IMR-90 (cell line): ENCODE measurements at regions not wholly inside any gene's neighbourhood (a gene's known extent, or its start where the extent isn't known, plus 50 kb on each side); places are given as distances from the start of the nearest gene placed in this dataset.

Experiments
- ATAC-seq: fragments of 200-7000 bp; cut with Tn5 transposase; 2 replicates; pipeline ENCODE4 v1.9.1; 2020; ENCODE audit warnings: low read depth, mild to moderate bottlenecking, moderate library complexity
- BruUV-seq: library from RNA; stranded (reverse); fragments of 400-500 nt; replicated peaks from 2 replicates; lab custom pipeline; 2021; lab: Mats Ljungman, UMichigan
- CTCF ChIA-PET: fragments of 300-600 bp; formaldehyde crosslinking; extraction: SDS; loops from one replicate; lab custom pipeline; 2021; ENCODE audit warnings: antibody characterized with exemption; lab: Yijun Ruan, JAX
- POLR2A ChIA-PET: fragments of 300-600 bp; sonication (Branson Sonifier 250); formaldehyde crosslinking; loops from one replicate; lab custom pipeline; 2022; ENCODE audit warnings: antibody characterized with exemption; ENCODE audit not compliant: unreplicated experiment; lab: Charles Lee
- DNase-seq: peaks from one replicate; pipeline ENCODE4 v3.0.0; 2013
- H2AFZ ChIP-seq: replicated peaks from 2 replicates; pipeline ENCODE3; 2013; ENCODE audit warnings: low read length, mild to moderate bottlenecking; ENCODE audit not compliant: poor library complexity
- H2AK5ac ChIP-seq: 2 replicates; pipeline ENCODE4 v1.6.1; 2013; ENCODE audit warnings: low read depth, low read length, inconsistent platforms
- H2AK9ac ChIP-seq: replicated peaks from 2 replicates; pipeline ENCODE3; 2013; ENCODE audit warnings: mild to moderate bottlenecking, low read depth, low read length, moderate library complexity; ENCODE audit not compliant: poor library complexity
- H2BK120ac ChIP-seq: 2 replicates; pipeline ENCODE4 v1.6.1; 2013; ENCODE audit warnings: low read depth, low read length, inconsistent platforms
- H2BK15ac ChIP-seq: 3 replicates; pipeline ENCODE4 v1.6.1; 2013; ENCODE audit warnings: low read depth, low read length, inconsistent platforms
- H2BK20ac ChIP-seq: 2 replicates; pipeline ENCODE4 v1.6.1; 2013; ENCODE audit warnings: low read depth, mild to moderate bottlenecking, inconsistent platforms, low read length, moderate library complexity
- H2BK5ac ChIP-seq: 2 replicates; pipeline ENCODE4 v1.6.1; 2013; ENCODE audit warnings: mild to moderate bottlenecking, low read depth, low read length, inconsistent platforms; ENCODE audit not compliant: poor library complexity, severe bottlenecking
- H3K14ac ChIP-seq: replicated peaks from 2 replicates; pipeline ENCODE4 v1.6.1; 2013; ENCODE audit warnings: low read depth, low read length, inconsistent platforms
- H3K18ac ChIP-seq: 2 replicates; pipeline ENCODE4 v1.6.1; 2013; ENCODE audit warnings: low read depth, low read length, control low read depth
- H3K23ac ChIP-seq: 2 replicates; pipeline ENCODE4 v1.6.1; 2013; ENCODE audit warnings: low read depth, low read length, inconsistent platforms
- H3K27ac ChIP-seq: 2 replicates; pipeline ENCODE4 v1.5.1; 2013; ENCODE audit warnings: mild to moderate bottlenecking, control low read depth, low read length; ENCODE audit not compliant: insufficient read depth
- H3K27me3 ChIP-seq: 2 replicates; pipeline ENCODE4 v1.6.1; 2013; ENCODE audit warnings: low read length; ENCODE audit not compliant: control insufficient read depth, insufficient read depth
- H3K36me3 ChIP-seq: 2 replicates; pipeline ENCODE4 v1.6.1; 2013; ENCODE audit warnings: low read length, mixed read lengths; ENCODE audit not compliant: control insufficient read depth, insufficient read depth
- H3K4ac ChIP-seq: 2 replicates; pipeline ENCODE4 v1.6.1; 2013; ENCODE audit warnings: low read depth, low read length, inconsistent platforms
- H3K4me1 ChIP-seq: 2 replicates; pipeline ENCODE4 v1.6.1; 2013; ENCODE audit warnings: low read length, mixed read lengths; ENCODE audit not compliant: control insufficient read depth, insufficient read depth
- H3K4me2 ChIP-seq: 2 replicates; pipeline ENCODE4 v1.6.1; 2013; ENCODE audit warnings: low read depth, mild to moderate bottlenecking, control low read depth, low read length, moderate library complexity
- H3K4me3 ChIP-seq: 2 replicates; pipeline ENCODE4 v1.5.1; 2013; ENCODE audit warnings: low read depth, mild to moderate bottlenecking, control low read depth, low read length, moderate library complexity; ENCODE audit not compliant: insufficient read depth
- H3K56ac ChIP-seq: 2 replicates; pipeline ENCODE4 v1.6.1; 2013; ENCODE audit warnings: low read length, inconsistent platforms; ENCODE audit not compliant: insufficient read depth; ENCODE audit errors: extremely low read depth
- H3K79me1 ChIP-seq, 2 experiments: 2 replicates each; pipeline ENCODE4 v1.6.1; 2013; ENCODE audit warnings: low read length in 2 of 2, inconsistent platforms in 1 of 2, low read depth in 1 of 2
- H3K9ac ChIP-seq: 2 replicates; pipeline ENCODE4 v1.6.1; 2013; ENCODE audit warnings: low read depth, low read length, control low read depth
- H3K9me1 ChIP-seq: 2 replicates; pipeline ENCODE4 v1.6.1; 2013; ENCODE audit warnings: low read length, inconsistent platforms; ENCODE audit not compliant: insufficient read depth
- H3K9me3 ChIP-seq: 2 replicates; pipeline ENCODE4 v1.6.1; 2013; ENCODE audit warnings: low read length; ENCODE audit not compliant: control insufficient read depth, insufficient read depth
- H4K20me1 ChIP-seq: 2 replicates; pipeline ENCODE4 v1.6.1; 2013; ENCODE audit warnings: low read length, inconsistent platforms; ENCODE audit not compliant: insufficient read depth
- H4K5ac ChIP-seq: 2 replicates; pipeline ENCODE4 v1.6.1; 2013; ENCODE audit warnings: mild to moderate bottlenecking, low read depth, low read length, control low read depth
- H4K8ac ChIP-seq, 2 experiments: 2 replicates each; pipeline ENCODE4 v1.6.1; 2013; ENCODE audit warnings: low read depth in 2 of 2, low read length in 2 of 2, control low read depth in 1 of 2, inconsistent platforms in 1 of 2
- H4K91ac ChIP-seq: 2 replicates; pipeline ENCODE4 v1.6.1; 2013; ENCODE audit warnings: low read depth, low read length, inconsistent platforms; ENCODE audit not compliant: insufficient read depth
- BHLHE40 ChIP-seq: fragments of 150-350 bp; IDR thresholded peaks from 2 replicates; pipeline ENCODE4 v1.6.1; 2016; ENCODE audit warnings: mild to moderate bottlenecking, low read depth, low read length
- CEBPB ChIP-seq: IDR thresholded peaks from 2 replicates; pipeline ENCODE4 v1.6.1; 2012; ENCODE audit warnings: low read depth, low read length, improper control_type of control experiment
- CHD1 ChIP-seq: IDR thresholded peaks from 2 replicates; pipeline ENCODE4 v1.6.1; 2012; ENCODE audit warnings: low read depth, low read length, improper control_type of control experiment
- CTCF ChIP-seq: conservative IDR thresholded peaks from 2 replicates; pipeline ENCODE4 v1.5.1; 2012; ENCODE audit warnings: mild to moderate bottlenecking, low read depth, low read length, improper control_type of control experiment
- ELK1 ChIP-seq: fragments of 150-350 bp; IDR thresholded peaks from 2 replicates; pipeline ENCODE4 v1.6.1; 2016; ENCODE audit warnings: low read depth, mild to moderate bottlenecking, low read length, moderate library complexity, borderline replicate concordance
- FOS ChIP-seq: fragments of 150-350 bp; IDR thresholded peaks from 2 replicates; pipeline ENCODE4 v1.6.1; 2016; ENCODE audit warnings: low read depth, low read length
- MAFK ChIP-seq: IDR thresholded peaks from 2 replicates; pipeline ENCODE4 v1.6.1; 2012; ENCODE audit warnings: low read depth, low read length, improper control_type of control experiment
- MAZ ChIP-seq: IDR thresholded peaks from 2 replicates; pipeline ENCODE4 v1.6.1; 2012; ENCODE audit warnings: low read depth, mild to moderate bottlenecking, low read length, improper control_type of control experiment, moderate library complexity, borderline replicate concordance
- MXI1 ChIP-seq: IDR thresholded peaks from 2 replicates; pipeline ENCODE4 v1.6.1; 2012; ENCODE audit warnings: low read depth, mild to moderate bottlenecking, low read length, moderate library complexity, borderline replicate concordance
- NFE2L2 ChIP-seq: fragments of 150-350 bp; IDR thresholded peaks from 2 replicates; pipeline ENCODE4 v1.6.1; 2016; ENCODE audit warnings: low read depth, mild to moderate bottlenecking, low read length
- POLR2A ChIP-seq: IDR thresholded peaks from 2 replicates; pipeline ENCODE4 v1.6.1; 2012; ENCODE audit warnings: mild to moderate bottlenecking, low read depth, low read length
- RAD21 ChIP-seq: IDR thresholded peaks from 2 replicates; pipeline ENCODE4 v1.6.1; 2012; ENCODE audit warnings: low read length, improper control_type of control experiment
- RCOR1 ChIP-seq: IDR thresholded peaks from 2 replicates; pipeline ENCODE4 v1.6.1; 2012; ENCODE audit warnings: mild to moderate bottlenecking, low read length, improper control_type of control experiment; ENCODE audit not compliant: insufficient replicate concordance
- RFX5 ChIP-seq: IDR thresholded peaks from 2 replicates; pipeline ENCODE4 v1.8.0; 2012; ENCODE audit warnings: low read depth, mild to moderate bottlenecking, low read length, moderate library complexity
- SMC3 ChIP-seq: fragments of 150-350 bp; IDR thresholded peaks from 2 replicates; pipeline ENCODE4 v1.6.1; 2016; ENCODE audit warnings: low read depth, mild to moderate bottlenecking, antibody characterized with exemption, low read length, moderate library complexity
- WGBS, 2 experiments: methylation state at CpG; one replicate each; pipeline versions ENCODE4 v1.1.5 to v1.1.7; 2013; ENCODE audit warnings: missing lambda C conversion rate in 2 of 2; ENCODE audit not compliant: insufficient read length in 1 of 2; ENCODE audit errors: extremely low coverage in 2 of 2; 5-methylcytosine and 5-hydroxymethylcytosine counted together
- dilution Hi-C: fragments of 300-500 bp; cut with HindIII; formaldehyde crosslinking; loops from one replicate; pipeline ENCODE4 v1.14.3; 2018; ENCODE audit warnings: low sequenced_read_pairs; ENCODE audit not compliant: unreplicated experiment
- in situ Hi-C: fragments of 300-500 bp; cut with MboI; formaldehyde crosslinking; loops from 3 replicates; pipeline ENCODE4 v1.14.3; 2019; ENCODE audit warnings: low sequenced_read_pairs, inconsistent platforms, mixed read lengths
- intact Hi-C: fragments of 100-400 bp; cut with micrococcal nuclease; formaldehyde crosslinking; loops from 2 replicates; pipeline ENCODE4 v1.10.0; 2022
- TF ChIP-seq, protein P1 (sequence below): fragments of 150-350 bp; IDR thresholded peaks from 2 replicates; pipeline ENCODE4 v1.6.1; 2017; ENCODE audit warnings: mild to moderate bottlenecking, antibody characterized with exemption, low read length, low read depth

DNA sequence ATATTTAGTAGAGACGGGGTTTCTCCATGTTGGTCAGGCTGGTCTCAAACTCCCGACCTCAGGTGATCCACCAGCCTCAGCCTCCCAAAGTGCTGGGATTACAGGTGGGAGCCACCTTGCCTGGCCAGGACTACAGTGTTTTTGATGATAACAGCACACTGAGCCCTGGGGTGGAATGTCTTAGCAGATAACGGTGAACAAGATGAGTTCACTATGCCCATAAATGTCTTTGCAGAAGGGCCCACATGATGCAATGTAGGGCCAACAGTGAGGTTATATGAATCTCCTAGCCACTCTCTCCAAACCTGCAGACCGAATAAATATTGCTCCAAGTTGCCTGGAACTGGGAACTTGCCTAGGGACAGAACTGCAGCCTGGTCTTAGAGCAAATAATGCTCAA is 235.1 kb downstream of the COG6 start:
- no peak for ATAC-seq
- Histone ChIP-seq H3K18ac (no peak overlapping the region), H3K9me1 (no peaks in the 10 kb centered on the region), H2AK9ac (no peak overlapping the region), H2BK120ac (no peak overlapping the region), H3K9me3 (no peaks in the 10 kb centered on the region), H2BK5ac (no peak overlapping the region), H2AK5ac (no peak overlapping the region), H4K5ac (no peak overlapping the region), H3K9ac (no peak overlapping the region), H3K27me3 (no peaks in the 10 kb centered on the region), H3K4me1 (no peaks in the 10 kb centered on the region), H3K14ac (no peak overlapping the region), H4K8ac (no peak overlapping the region), H3K23ac (no peak overlapping the region), H2BK20ac (no peak overlapping the region), H3K4me3 (no peak overlapping the region), H3K56ac (no peak overlapping the region), H4K91ac (no peak overlapping the region), H3K36me3 (no peaks in the 10 kb centered on the region), H3K4me2 (no peak overlapping the region), H3K4ac (no peak overlapping the region), H3K79me1 (no peaks in the 10 kb centered on the region), H3K27ac (no peak overlapping the region), H2AFZ (no peak overlapping the region), H4K20me1 (no peaks in the 10 kb centered on the region), H2BK15ac (no peak overlapping the region)
- intact Hi-C loops (no loop called here), dilution Hi-C loops (no loop called here), in situ Hi-C loops (no loop called here)
- no TSS peak for BruUV-seq
- no peak for TF ChIP-seq RCOR1
- TF ChIP-seq POLR2A = no peak
- no peak for TF ChIP-seq MAFK
- TF ChIP-seq SMC3 = no peak
- TF ChIP-seq RFX5 = no peak
- TF ChIP-seq, protein P1, sequence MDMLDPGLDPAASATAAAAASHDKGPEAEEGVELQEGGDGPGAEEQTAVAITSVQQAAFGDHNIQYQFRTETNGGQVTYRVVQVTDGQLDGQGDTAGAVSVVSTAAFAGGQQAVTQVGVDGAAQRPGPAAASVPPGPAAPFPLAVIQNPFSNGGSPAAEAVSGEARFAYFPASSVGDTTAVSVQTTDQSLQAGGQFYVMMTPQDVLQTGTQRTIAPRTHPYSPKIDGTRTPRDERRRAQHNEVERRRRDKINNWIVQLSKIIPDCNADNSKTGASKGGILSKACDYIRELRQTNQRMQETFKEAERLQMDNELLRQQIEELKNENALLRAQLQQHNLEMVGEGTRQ = no peak
- TF ChIP-seq CEBPB = no peak
- TF ChIP-seq CHD1 = no peak
- TF ChIP-seq CTCF = no peak
- TF ChIP-seq BHLHE40 = no peak
- TF ChIP-seq RAD21 = no peak
- TF ChIP-seq FOS = no peak
- TF ChIP-seq MAZ = no peak
- no peak for TF ChIP-seq MXI1
- no peak for TF ChIP-seq ELK1
- no peak for TF ChIP-seq NFE2L2
- DNase-seq = no peak
- CTCF ChIA-PET = no interaction called here
- POLR2A ChIA-PET = no interaction called here
- 100% methylated on average over 1 of the region's 4 CpGs; no CpG with 5 or more reads in 1 of the 2 experiments for WGBS, 2 experiments
